Glutamatergic neuron (in vitro differentiated cells): ENCODE measurements at regions not wholly inside any gene's neighbourhood (a gene's known extent, or its start where the extent isn't known, plus 50 kb on each side); places are given as distances from the start of the nearest gene placed in this dataset.
A peak's percentile ranks its signal among the peaks of the same experiment; 100 is the strongest.

ENCODE experiments used
- DNase-seq: peaks from one replicate; pipeline ENCODE4 v3.0.0; 2022
- H3K27ac Mint-ChIP-seq: one replicate; pipeline ENCODE4 v1.8.0; 2020; ENCODE audit warnings: mild to moderate bottlenecking, mixed read lengths, inconsistent platforms; ENCODE audit not compliant: unreplicated experiment
- H3K27me3 Mint-ChIP-seq: one replicate; pipeline ENCODE4 v1.8.0; 2020; ENCODE audit warnings: mild to moderate bottlenecking, moderate library complexity, mixed read lengths, inconsistent platforms; ENCODE audit not compliant: unreplicated experiment
- H3K36me3 Mint-ChIP-seq: one replicate; pipeline ENCODE4 v1.8.0; 2020; ENCODE audit warnings: mild to moderate bottlenecking, mixed read lengths, inconsistent platforms; ENCODE audit not compliant: unreplicated experiment
- H3K4me1 Mint-ChIP-seq: one replicate; pipeline ENCODE4 v1.8.0; 2020; ENCODE audit warnings: mild to moderate bottlenecking, low read depth, mixed read lengths, inconsistent platforms; ENCODE audit not compliant: unreplicated experiment
- H3K4me3 Mint-ChIP-seq: one replicate; pipeline ENCODE4 v1.8.0; 2020; ENCODE audit warnings: mild to moderate bottlenecking, mixed read lengths, inconsistent platforms; ENCODE audit not compliant: unreplicated experiment
- H3K9me3 Mint-ChIP-seq: one replicate; pipeline ENCODE4 v1.8.0; 2020; ENCODE audit warnings: mild to moderate bottlenecking, moderate library complexity, mixed read lengths, inconsistent platforms; ENCODE audit not compliant: unreplicated experiment
- TF ChIP-seq, protein P1 (sequence below): fragments of 200-600 bp; sonication (generic); IDR thresholded peaks from one replicate; pipeline ENCODE4 v1.5.0; 2021; ENCODE audit not compliant: partially characterized antibody, unreplicated experiment

DNA sequence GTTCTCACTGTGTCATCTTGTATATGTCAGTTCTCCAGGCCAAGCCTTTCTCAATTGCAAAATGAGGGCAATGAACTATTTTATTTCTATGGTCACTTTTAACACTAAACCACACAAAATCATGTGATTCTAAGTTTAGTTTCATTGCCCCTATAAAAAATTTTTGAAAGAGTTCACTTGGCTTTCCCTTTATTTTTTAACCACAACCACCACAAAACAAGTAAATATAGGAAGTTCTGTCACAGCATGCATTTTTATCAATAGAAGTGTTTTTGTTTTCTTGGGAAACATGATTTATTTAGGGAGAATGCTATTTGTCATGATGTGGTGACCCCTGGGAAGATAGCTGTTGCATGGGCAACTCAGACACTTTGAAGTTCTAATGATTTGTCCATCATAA is 169.1 kb downstream of the CSNK1G3 start:
- peaks cover 20% of the 10 kb centered on the region for H3K36me3 Mint-ChIP-seq
- peaks cover 6% of the 10 kb centered on the region for H3K9me3 Mint-ChIP-seq
- no peak overlapping the region for H3K4me3 Mint-ChIP-seq
- no peak overlapping the region for H3K27ac Mint-ChIP-seq
- H3K4me1 Mint-ChIP-seq, result no peaks in the 10 kb centered on the region
- TF ChIP-seq, protein P1, sequence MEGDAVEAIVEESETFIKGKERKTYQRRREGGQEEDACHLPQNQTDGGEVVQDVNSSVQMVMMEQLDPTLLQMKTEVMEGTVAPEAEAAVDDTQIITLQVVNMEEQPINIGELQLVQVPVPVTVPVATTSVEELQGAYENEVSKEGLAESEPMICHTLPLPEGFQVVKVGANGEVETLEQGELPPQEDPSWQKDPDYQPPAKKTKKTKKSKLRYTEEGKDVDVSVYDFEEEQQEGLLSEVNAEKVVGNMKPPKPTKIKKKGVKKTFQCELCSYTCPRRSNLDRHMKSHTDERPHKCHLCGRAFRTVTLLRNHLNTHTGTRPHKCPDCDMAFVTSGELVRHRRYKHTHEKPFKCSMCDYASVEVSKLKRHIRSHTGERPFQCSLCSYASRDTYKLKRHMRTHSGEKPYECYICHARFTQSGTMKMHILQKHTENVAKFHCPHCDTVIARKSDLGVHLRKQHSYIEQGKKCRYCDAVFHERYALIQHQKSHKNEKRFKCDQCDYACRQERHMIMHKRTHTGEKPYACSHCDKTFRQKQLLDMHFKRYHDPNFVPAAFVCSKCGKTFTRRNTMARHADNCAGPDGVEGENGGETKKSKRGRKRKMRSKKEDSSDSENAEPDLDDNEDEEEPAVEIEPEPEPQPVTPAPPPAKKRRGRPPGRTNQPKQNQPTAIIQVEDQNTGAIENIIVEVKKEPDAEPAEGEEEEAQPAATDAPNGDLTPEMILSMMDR, result no peak
- peaks cover 3% of the 10 kb centered on the region for H3K27me3 Mint-ChIP-seq
- DNase-seq, result no peak

DNA sequence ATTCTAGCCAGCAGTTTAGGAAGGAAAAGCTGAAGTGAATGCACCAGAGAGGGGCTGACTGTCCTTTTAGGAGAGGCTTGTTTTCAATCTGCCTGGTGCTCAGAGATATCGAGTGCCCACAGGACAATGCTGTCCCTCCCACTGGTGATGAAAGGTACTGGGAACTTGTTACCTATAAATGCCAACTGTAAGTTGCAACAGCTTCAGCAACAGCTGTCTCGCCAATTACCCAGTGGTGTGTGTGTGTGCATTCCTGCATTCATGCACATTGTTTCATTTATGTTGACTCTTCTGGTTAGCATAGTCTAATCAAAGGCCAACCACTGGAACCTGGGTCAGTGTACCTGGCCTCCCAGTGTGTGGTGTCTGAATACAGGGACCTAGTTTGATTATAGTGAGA is 161.1 kb downstream of the CSNK1G3 start:
- Mint-ChIP-seq H3K9me3 (peaks cover 2% of the 10 kb centered on the region), H3K27me3 (peaks cover 3% of the 10 kb centered on the region), H3K27ac (no peak overlapping the region), H3K36me3 (no peaks in the 10 kb centered on the region), H3K4me1 (no peaks in the 10 kb centered on the region), H3K4me3 (no peak overlapping the region)
- no peak for DNase-seq
- TF ChIP-seq, protein P1, result no peak

DNA sequence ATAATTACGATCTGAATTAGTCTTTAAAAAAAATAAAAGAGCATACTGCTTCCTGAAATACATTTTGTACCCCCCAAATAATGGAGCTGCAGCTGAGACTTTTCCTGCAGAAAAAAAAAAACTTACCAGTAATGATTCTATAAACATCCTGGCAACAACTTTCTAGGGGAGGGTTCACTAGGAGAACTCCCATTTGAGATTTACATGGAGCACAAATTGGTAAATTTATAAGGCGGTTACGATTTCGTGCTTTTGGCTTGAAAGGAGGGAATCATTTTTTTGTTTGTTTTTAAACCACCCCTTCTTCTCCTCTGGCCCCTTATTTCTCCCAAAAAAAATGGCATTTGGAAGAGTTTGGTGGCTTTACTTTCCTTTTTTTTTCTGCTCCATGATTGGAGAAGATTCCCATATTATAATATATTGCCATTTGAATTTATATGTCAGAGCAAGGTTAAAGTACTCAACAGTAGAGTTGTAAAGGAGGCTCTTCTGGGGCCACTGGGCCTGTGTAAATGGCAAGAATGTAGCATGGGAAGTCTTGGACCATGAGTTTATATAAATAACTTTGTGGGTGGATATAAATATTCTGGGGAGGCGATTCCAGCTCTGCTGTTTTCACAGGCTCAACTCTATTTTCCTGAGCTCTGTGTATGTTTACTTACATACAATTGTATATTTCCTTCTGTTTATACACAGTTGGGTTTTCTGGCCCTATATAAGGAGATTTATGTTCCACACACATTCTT is 159.9 kb downstream of the CSNK1G3 start:
- H3K27me3 Mint-ChIP-seq, result no peaks in the 10 kb centered on the region
- H3K9me3 Mint-ChIP-seq, result peaks cover 2% of the 10 kb centered on the region
- H3K4me3 Mint-ChIP-seq, result no peak overlapping the region
- H3K4me1 Mint-ChIP-seq, result no peaks in the 10 kb centered on the region
- DNase-seq, result no peak
- H3K36me3 Mint-ChIP-seq, result no peaks in the 10 kb centered on the region
- TF ChIP-seq, protein P1, result no peak
- no peak overlapping the region for H3K27ac Mint-ChIP-seq

DNA sequence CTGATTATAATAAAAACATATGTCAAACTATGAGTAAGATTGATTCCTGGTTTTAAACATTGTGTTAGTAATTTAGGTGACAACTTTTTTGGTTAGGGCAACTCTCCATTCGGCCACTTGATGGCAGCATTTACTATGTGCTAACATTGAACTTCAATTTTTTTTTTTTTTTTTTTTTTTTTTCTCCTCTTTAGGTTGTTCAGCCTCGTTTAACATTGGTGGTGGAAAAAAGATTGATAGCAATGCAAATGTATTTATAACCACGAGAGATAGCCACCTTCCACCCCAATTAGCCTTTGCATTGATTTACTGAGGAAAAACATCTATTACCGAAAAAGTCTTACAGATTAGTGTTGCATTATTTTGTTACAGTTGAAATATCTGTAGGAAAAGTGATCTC is 159.1 kb downstream of the CSNK1G3 start:
- no peaks in the 10 kb centered on the region for H3K4me1 Mint-ChIP-seq
- peak; percentile 59 for DNase-seq
- H3K36me3 Mint-ChIP-seq, result no peaks in the 10 kb centered on the region
- H3K27ac Mint-ChIP-seq, result no peak overlapping the region
- TF ChIP-seq, protein P1, result peak; percentile 86
- H3K4me3 Mint-ChIP-seq, result no peak overlapping the region
- peaks cover 2% of the 10 kb centered on the region for H3K9me3 Mint-ChIP-seq
- no peaks in the 10 kb centered on the region for H3K27me3 Mint-ChIP-seq
